HEK293 (cell line): ENCODE measurements at regions not wholly inside any gene's neighbourhood (a gene's known extent, or its start where the extent isn't known, plus 50 kb on each side); places are given as distances from the start of the nearest gene placed in this dataset.

Experiments used
- CTCF ChIA-PET: fragments of 350-600 bp; formaldehyde crosslinking; extraction: SDS; loops from one replicate; lab custom pipeline; 2021; ENCODE audit warnings: antibody characterized with exemption; lab: Yijun Ruan, JAX
- POLR2A ChIA-PET: fragments of 300-600 bp; formaldehyde crosslinking; extraction: SDS; loops from one replicate; lab custom pipeline; 2020; ENCODE audit warnings: antibody characterized with exemption, inconsistent platforms; lab: Yijun Ruan, JAX
- H3K27ac ChIP-seq: fragments of 200-500 bp; sonication (Bioruptor generic); 2 replicates; pipeline ENCODE4 v1.5.1; 2014; ENCODE audit warnings: low read depth, low read length, control low read depth, inconsistent platforms; ENCODE audit errors: extremely low read depth
- H3K36me3 ChIP-seq, 2 experiments: fragments of 200-500 bp in 1 of 2; sonication (Bioruptor generic) in 1 of 2; 1 replicate in 1 of 2; 2 replicates in 1 of 2; pipeline ENCODE4 v1.5.1; 2014 to 2017; ENCODE audit warnings: inconsistent platforms in 2 of 2, low read length in 2 of 2; ENCODE audit not compliant: control insufficient read depth in 2 of 2, insufficient read depth in 1 of 2
- H3K4me1 ChIP-seq: fragments of 200-500 bp; sonication (Bioruptor generic); 2 replicates; pipeline ENCODE4 v1.5.1; 2014; ENCODE audit warnings: mild to moderate bottlenecking, low read length, inconsistent platforms; ENCODE audit not compliant: control insufficient read depth, insufficient read depth
- H3K4me3 ChIP-seq: 2 replicates; pipeline ENCODE4 v1.5.1; 2011; ENCODE audit warnings: low read depth, mild to moderate bottlenecking, control low read depth, low read length, moderate library complexity
- H3K9me3 ChIP-seq: fragments of 200-500 bp; sonication (Bioruptor generic); 2 replicates; pipeline ENCODE4 v1.5.1; 2014; ENCODE audit warnings: low read depth, low read length, inconsistent platforms; ENCODE audit not compliant: control insufficient read depth, insufficient read depth
- PRDM10 ChIP-seq: fragments of 450-650 bp; formaldehyde crosslinking; IDR thresholded peaks from 2 replicates; pipeline ENCODE4 v1.5.1; 2016; ENCODE audit warnings: missing biosample characterization, missing genetic modification characterization
- SP2 ChIP-seq: fragments of 450-650 bp; formaldehyde crosslinking; IDR thresholded peaks from 2 replicates; pipeline ENCODE4 v1.5.1; 2016; ENCODE audit warnings: missing biosample characterization, missing genetic modification characterization
- TRIM28 ChIP-seq: IDR thresholded peaks from 2 replicates; pipeline ENCODE4 v1.6.1; 2011; ENCODE audit warnings: low read length, control low read depth, borderline replicate concordance
- ZBTB17 ChIP-seq: fragments of 450-650 bp; formaldehyde crosslinking; IDR thresholded peaks from 2 replicates; pipeline ENCODE4 v1.5.1; 2016; ENCODE audit warnings: missing biosample characterization, missing genetic modification characterization
- ZFP37 ChIP-seq: fragments of 450-650 bp; formaldehyde crosslinking; IDR thresholded peaks from 2 replicates; pipeline ENCODE4 v1.5.1; 2016; ENCODE audit warnings: missing biosample characterization, missing genetic modification characterization
- ZNF112 ChIP-seq: fragments of 450-650 bp; formaldehyde crosslinking; IDR thresholded peaks from 2 replicates; pipeline ENCODE4 v1.5.0; 2017; ENCODE audit warnings: missing biosample characterization, missing genetic modification characterization
- ZNF121 ChIP-seq: fragments of 450-650 bp; formaldehyde crosslinking; IDR thresholded peaks from 2 replicates; pipeline ENCODE4 v1.5.1; 2016; ENCODE audit warnings: missing biosample characterization, missing genetic modification characterization
- ZNF202 ChIP-seq: fragments of 450-650 bp; formaldehyde crosslinking; IDR thresholded peaks from 2 replicates; pipeline ENCODE4 v1.5.1; 2016; ENCODE audit warnings: missing biosample characterization, missing genetic modification characterization, borderline replicate concordance
- ZNF366 ChIP-seq: fragments of 450-650 bp; formaldehyde crosslinking; conservative IDR thresholded peaks from 2 replicates; pipeline ENCODE4 v1.5.1; 2016; ENCODE audit warnings: missing biosample characterization, missing genetic modification characterization
- ZNF530 ChIP-seq: fragments of 450-650 bp; formaldehyde crosslinking; IDR thresholded peaks from 2 replicates; pipeline ENCODE4 v1.5.1; 2016; ENCODE audit warnings: low read depth, missing biosample characterization, missing genetic modification characterization
- ZNF544 ChIP-seq: fragments of 450-650 bp; formaldehyde crosslinking; IDR thresholded peaks from 2 replicates; pipeline ENCODE4 v1.5.0; 2017; ENCODE audit warnings: missing biosample characterization, missing genetic modification characterization
- ZNF610 ChIP-seq: fragments of 450-650 bp; formaldehyde crosslinking; IDR thresholded peaks from 2 replicates; pipeline ENCODE4 v1.5.1; 2016; ENCODE audit warnings: missing biosample characterization, missing genetic modification characterization, borderline replicate concordance
- ZNF785 ChIP-seq: fragments of 450-650 bp; formaldehyde crosslinking; IDR thresholded peaks from 2 replicates; pipeline ENCODE4 v1.5.1; 2016; ENCODE audit warnings: missing biosample characterization, missing genetic modification characterization
- ZNF843 ChIP-seq: fragments of 450-650 bp; formaldehyde crosslinking; IDR thresholded peaks from 2 replicates; pipeline ENCODE4 v1.5.1; 2016; ENCODE audit warnings: missing biosample characterization, missing genetic modification characterization
- ZSCAN16 ChIP-seq: fragments of 450-650 bp; formaldehyde crosslinking; IDR thresholded peaks from 2 replicates; pipeline ENCODE4 v1.5.1; 2016; ENCODE audit warnings: missing biosample characterization, missing genetic modification characterization
- ZSCAN30 ChIP-seq: fragments of 450-650 bp; IDR thresholded peaks from 2 replicates; pipeline ENCODE4 v1.5.1; 2018; ENCODE audit warnings: missing biosample characterization, mild to moderate bottlenecking, missing genetic modification characterization, moderate library complexity
- ZSCAN4 ChIP-seq: fragments of 450-650 bp; formaldehyde crosslinking; IDR thresholded peaks from 2 replicates; pipeline ENCODE4 v1.5.1; 2017; ENCODE audit warnings: missing biosample characterization, missing genetic modification characterization
- TF ChIP-seq, protein P1 (sequence below): fragments of 450-650 bp; formaldehyde crosslinking; IDR thresholded peaks from 2 replicates; pipeline ENCODE4 v1.5.1; 2017; ENCODE audit warnings: missing biosample characterization, missing genetic modification characterization

DNA sequence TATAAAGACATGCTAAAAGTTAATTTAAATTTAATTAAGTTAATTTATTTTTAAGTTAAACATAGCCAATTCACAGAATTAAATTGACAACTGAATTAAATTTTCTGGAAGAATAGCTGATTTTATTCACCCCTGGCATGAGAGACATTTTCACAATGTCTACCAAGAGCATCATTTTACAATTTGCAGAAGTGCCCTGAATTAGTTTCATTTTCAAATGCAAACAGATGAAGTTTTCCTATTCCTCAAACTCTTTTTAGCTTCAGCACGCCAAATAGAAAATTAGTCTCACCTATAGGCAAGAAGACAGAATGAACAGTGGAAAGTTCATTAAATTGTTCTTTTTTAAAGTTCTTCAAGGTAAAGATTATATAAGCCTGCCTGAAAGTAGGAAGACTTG, 259.3 kb downstream of the ZBBX start (continued):
- TF ChIP-seq ZNF112 (tag by site-specific recombination) = no peak
- TF ChIP-seq ZNF530 (tag by site-specific recombination) = no peak
- no peak for TF ChIP-seq ZFP37 (tag by site-specific recombination)
- TF ChIP-seq ZSCAN16 = no peak
- TF ChIP-seq ZSCAN4 = no peak
- no peak for TF ChIP-seq ZNF121 (tag by site-specific recombination)
- no peak for TF ChIP-seq ZNF785

DNA sequence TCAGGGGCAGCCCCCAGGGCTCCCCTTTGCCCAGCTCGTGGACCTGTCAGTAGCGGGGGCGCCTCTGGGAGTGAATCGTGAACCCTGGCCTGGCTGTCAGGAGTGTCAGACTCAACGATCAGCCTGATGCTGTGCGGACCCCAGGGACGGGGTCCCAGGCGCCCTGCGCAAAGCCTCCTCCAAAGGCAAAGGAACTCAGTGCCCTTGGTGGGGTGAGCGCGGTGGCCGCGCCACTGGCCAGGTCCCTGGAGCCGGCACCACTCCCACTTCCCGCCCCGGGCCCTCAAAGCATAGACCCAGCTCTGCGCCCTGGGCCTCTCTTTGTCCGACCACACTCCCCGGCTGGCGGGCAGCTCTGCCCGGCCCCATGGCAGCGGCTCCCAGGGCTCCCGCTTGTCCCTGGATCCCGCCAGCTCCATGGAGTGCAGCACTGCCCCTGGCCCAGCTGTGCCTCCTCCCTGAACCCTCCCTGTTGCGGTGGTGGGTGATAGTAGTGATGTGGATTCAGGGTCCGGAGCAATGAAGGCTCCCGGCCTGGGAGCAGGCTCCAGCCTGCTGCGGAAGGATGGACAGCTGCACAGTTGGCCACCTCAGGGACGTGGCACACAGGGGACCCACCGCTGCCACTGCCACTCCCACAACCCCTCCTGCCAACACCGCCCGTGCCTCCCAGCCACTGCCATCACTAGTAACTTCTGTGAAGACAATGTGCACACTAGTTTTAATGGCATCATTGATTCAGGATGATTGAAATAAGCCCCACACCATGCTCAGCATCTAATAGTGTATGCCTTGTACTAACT, 263.8 kb downstream of the ZBBX start:
- POLR2A ChIA-PET = no interaction called here
- CTCF ChIA-PET = no interaction called here

More for the DNA sequence above, 263.8 kb downstream of the ZBBX start:
- no peak for TF ChIP-seq ZBTB17
- no peak for TF ChIP-seq ZNF202 (tag by site-specific recombination)
- TF ChIP-seq, protein P1, sequence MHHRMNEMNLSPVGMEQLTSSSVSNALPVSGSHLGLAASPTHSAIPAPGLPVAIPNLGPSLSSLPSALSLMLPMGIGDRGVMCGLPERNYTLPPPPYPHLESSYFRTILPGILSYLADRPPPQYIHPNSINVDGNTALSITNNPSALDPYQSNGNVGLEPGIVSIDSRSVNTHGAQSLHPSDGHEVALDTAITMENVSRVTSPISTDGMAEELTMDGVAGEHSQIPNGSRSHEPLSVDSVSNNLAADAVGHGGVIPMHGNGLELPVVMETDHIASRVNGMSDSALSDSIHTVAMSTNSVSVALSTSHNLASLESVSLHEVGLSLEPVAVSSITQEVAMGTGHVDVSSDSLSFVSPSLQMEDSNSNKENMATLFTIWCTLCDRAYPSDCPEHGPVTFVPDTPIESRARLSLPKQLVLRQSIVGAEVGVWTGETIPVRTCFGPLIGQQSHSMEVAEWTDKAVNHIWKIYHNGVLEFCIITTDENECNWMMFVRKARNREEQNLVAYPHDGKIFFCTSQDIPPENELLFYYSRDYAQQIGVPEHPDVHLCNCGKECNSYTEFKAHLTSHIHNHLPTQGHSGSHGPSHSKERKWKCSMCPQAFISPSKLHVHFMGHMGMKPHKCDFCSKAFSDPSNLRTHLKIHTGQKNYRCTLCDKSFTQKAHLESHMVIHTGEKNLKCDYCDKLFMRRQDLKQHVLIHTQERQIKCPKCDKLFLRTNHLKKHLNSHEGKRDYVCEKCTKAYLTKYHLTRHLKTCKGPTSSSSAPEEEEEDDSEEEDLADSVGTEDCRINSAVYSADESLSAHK = no peak
- TF ChIP-seq PRDM10 (tag by site-specific recombination) = no peak
- no peak for TF ChIP-seq ZNF610 (tag by site-specific recombination)
- TF ChIP-seq ZNF544 (tag by site-specific recombination) = no peak
- TF ChIP-seq ZNF366 = no peak
- TF ChIP-seq TRIM28 = no peak
- no peak for TF ChIP-seq ZSCAN30 (tag by site-specific recombination)
- no peak for TF ChIP-seq SP2
- no peak for TF ChIP-seq ZNF843 (tag by site-specific recombination)
- Histone ChIP-seq H3K36me3 (no peaks in the 10 kb centered on the region), H3K27ac (no peak overlapping the region), H3K4me1 (no peaks in the 10 kb centered on the region), H3K4me3 (no peak overlapping the region), H3K9me3 (no peaks in the 10 kb centered on the region)
